Breast epithelium (tissue), 3 donors: ENCODE measurements at regions not wholly inside any gene's neighbourhood (a gene's known extent, or its start where the extent isn't known, plus 50 kb on each side); places are given as distances from the start of the nearest gene placed in this dataset.

ENCODE experiments used
- POLR2A ChIP-seq: fragments of 450-650 bp; IDR thresholded peaks from one replicate; pipeline ENCODE4 v1.6.1; 2016; ENCODE audit warnings: antibody characterized with exemption, mild to moderate bottlenecking, moderate library complexity
- POLR2AphosphoS5 ChIP-seq, 3 donors: sonication (generic); formaldehyde crosslinking; IDR thresholded peaks; one replicate each; pipeline ENCODE4 v1.6.1; 2017; ENCODE audit warnings: antibody characterized with exemption in 3 of 3
- TF ChIP-seq, protein P1 (sequence below), 3 donors: fragments of 450-650 bp; IDR thresholded peaks; one replicate each; pipeline ENCODE4 v1.5.1; 2016 to 2017; ENCODE audit warnings: antibody characterized with exemption in 3 of 3, mild to moderate bottlenecking in 3 of 3, moderate library complexity in 3 of 3

- TF ChIP-seq POLR2AphosphoS5 (IDR thresholded peaks at IDR 0.05) (no peak), POLR2A (no peak)
- TF ChIP-seq, protein P1, sequence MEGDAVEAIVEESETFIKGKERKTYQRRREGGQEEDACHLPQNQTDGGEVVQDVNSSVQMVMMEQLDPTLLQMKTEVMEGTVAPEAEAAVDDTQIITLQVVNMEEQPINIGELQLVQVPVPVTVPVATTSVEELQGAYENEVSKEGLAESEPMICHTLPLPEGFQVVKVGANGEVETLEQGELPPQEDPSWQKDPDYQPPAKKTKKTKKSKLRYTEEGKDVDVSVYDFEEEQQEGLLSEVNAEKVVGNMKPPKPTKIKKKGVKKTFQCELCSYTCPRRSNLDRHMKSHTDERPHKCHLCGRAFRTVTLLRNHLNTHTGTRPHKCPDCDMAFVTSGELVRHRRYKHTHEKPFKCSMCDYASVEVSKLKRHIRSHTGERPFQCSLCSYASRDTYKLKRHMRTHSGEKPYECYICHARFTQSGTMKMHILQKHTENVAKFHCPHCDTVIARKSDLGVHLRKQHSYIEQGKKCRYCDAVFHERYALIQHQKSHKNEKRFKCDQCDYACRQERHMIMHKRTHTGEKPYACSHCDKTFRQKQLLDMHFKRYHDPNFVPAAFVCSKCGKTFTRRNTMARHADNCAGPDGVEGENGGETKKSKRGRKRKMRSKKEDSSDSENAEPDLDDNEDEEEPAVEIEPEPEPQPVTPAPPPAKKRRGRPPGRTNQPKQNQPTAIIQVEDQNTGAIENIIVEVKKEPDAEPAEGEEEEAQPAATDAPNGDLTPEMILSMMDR (IDR thresholded peaks at IDR 0.05), result no peak
Measured at GRCh38 chr10:44253769-44254462, 131.0 kb downstream of the CXCL12 start.
